ENCODE measurements at regions not wholly inside any gene's neighbourhood (a gene's known extent, or its start where the extent isn't known, plus 50 kb on each side); places are given as distances from the start of the nearest gene placed in this dataset.
A peak's percentile ranks its signal among the peaks of the same experiment; 100 is the strongest.

GRCh38 chr5:29811914-29812679 is 1381.4 kb upstream of the CDH6 start:
- Mint-ChIP-seq H3K27me3 (ENCODE audit: insufficient read depth, low read depth) (no peaks in the 10 kb centered on the region), H3K27ac (no peak overlapping the region), H3K4me1 (peaks cover 6% of the 10 kb centered on the region), H3K9me3 (no peaks in the 10 kb centered on the region), H3K4me3 (no peak overlapping the region), H3K36me3 (no peaks in the 10 kb centered on the region)
- peak; percentile 53 for TF ChIP-seq CTCF (IDR thresholded peaks at IDR 0.05)
- no peak for TF ChIP-seq EZH2phosphoT487 (IDR thresholded peaks at IDR 0.05)
- H3K4me1 ChIP-seq: no peaks in the 10 kb centered on the region
- no peak overlapping the region for H3K27ac ChIP-seq
- no peak overlapping the region for H3K4me3 ChIP-seq
- H3K27me3 ChIP-seq: no peaks in the 10 kb centered on the region
- no peaks in the 10 kb centered on the region for H4K20me1 ChIP-seq (ENCODE audit: low read depth)
- peak overlapping the region; percentile 8 for H2AFZ ChIP-seq (replicated peaks)
- H3K79me2 ChIP-seq (ENCODE audit: low read depth): no peaks in the 10 kb centered on the region
- no peaks in the 10 kb centered on the region for H3F3A ChIP-seq (ENCODE audit: low read depth)
- no peaks in the 10 kb centered on the region for H3K36me3 ChIP-seq
- H3K4me2 ChIP-seq: no peak overlapping the region
- DNase-seq (ENCODE audit: low spot score): peak; percentile 52
- no peaks in the 10 kb centered on the region for H3K9me3 ChIP-seq (ENCODE audit: low read depth)
- no peak overlapping the region for H3K9ac ChIP-seq

- Histone ChIP-seq H3K36me3 (no peaks in the 10 kb centered on the region), H4K20me1 (ENCODE audit: low read depth) (no peaks in the 10 kb centered on the region), H3K9ac (no peak overlapping the region), H3K4me1 (no peaks in the 10 kb centered on the region), H3K27ac (no peak overlapping the region), H3K79me2 (ENCODE audit: low read depth) (no peaks in the 10 kb centered on the region), H3F3A (ENCODE audit: low read depth) (no peaks in the 10 kb centered on the region), H3K9me3 (ENCODE audit: low read depth) (no peaks in the 10 kb centered on the region), H2AFZ (replicated peaks) (no peak overlapping the region), H3K4me3 (no peak overlapping the region), H3K4me2 (no peak overlapping the region), H3K27me3 (no peaks in the 10 kb centered on the region)
- Mint-ChIP-seq H3K4me1 (no peaks in the 10 kb centered on the region), H3K4me3 (no peak overlapping the region), H3K36me3 (no peaks in the 10 kb centered on the region), H3K27me3 (ENCODE audit: insufficient read depth, low read depth) (no peaks in the 10 kb centered on the region), H3K27ac (no peak overlapping the region), H3K9me3 (no peaks in the 10 kb centered on the region)
- DNase-seq (ENCODE audit: low spot score): no peak
- TF ChIP-seq CTCF (IDR thresholded peaks at IDR 0.05) (no peak), EZH2phosphoT487 (IDR thresholded peaks at IDR 0.05) (no peak), EZH2 (IDR thresholded peaks at IDR 0.05) (no peak)
Observed at GRCh38 chr5:29805804-29806203, 1387.7 kb upstream of the CDH6 start.

- Mint-ChIP-seq H3K36me3 (no peaks in the 10 kb centered on the region), H3K27ac (no peak overlapping the region), H3K9me3 (no peaks in the 10 kb centered on the region), H3K4me1 (no peaks in the 10 kb centered on the region), H3K27me3 (ENCODE audit: insufficient read depth, low read depth) (no peaks in the 10 kb centered on the region), H3K4me3 (no peak overlapping the region)
- Histone ChIP-seq H3K4me2 (no peak overlapping the region), H3K79me2 (ENCODE audit: low read depth) (no peaks in the 10 kb centered on the region), H3K27ac (no peak overlapping the region), H3K4me3 (no peak overlapping the region), H3K36me3 (no peaks in the 10 kb centered on the region), H3K9ac (no peak overlapping the region), H3K4me1 (no peaks in the 10 kb centered on the region), H3K27me3 (no peaks in the 10 kb centered on the region), H4K20me1 (ENCODE audit: low read depth) (no peaks in the 10 kb centered on the region), H3F3A (ENCODE audit: low read depth) (no peaks in the 10 kb centered on the region), H2AFZ (replicated peaks) (no peak overlapping the region), H3K9me3 (ENCODE audit: low read depth) (no peaks in the 10 kb centered on the region)
- no peak for TF ChIP-seq EZH2phosphoT487 (IDR thresholded peaks at IDR 0.05)
- TF ChIP-seq CTCF (IDR thresholded peaks at IDR 0.05): no peak
- no peak for TF ChIP-seq EZH2 (IDR thresholded peaks at IDR 0.05)
- no peak for DNase-seq (ENCODE audit: low spot score)
Observed at GRCh38 chr5:29800752-29801151, 1392.7 kb upstream of the CDH6 start.
